ENCODE measurements at regions not wholly inside any gene's neighbourhood (a gene's known extent, or its start where the extent isn't known, plus 50 kb on each side); places are given as distances from the start of the nearest gene placed in this dataset.

DNA sequence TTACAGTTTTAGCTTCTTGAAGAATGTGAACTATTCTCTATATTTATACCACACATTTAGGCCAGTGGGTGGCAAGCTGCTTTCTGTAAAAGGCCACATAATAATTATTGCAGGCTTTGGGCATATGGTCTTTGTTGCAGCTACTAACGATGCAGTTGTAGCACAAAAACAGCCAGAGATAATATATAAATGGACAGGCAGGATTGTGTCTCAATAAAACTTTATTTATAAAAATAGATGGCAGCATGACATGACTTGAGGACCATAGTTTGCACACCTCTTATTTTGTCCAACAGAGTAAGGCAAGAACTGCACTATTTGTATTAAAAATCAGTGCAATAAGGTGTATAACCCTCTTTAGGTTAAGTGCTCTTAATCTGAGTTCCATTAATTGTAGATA lies 415.0 kb downstream of the ANXA1 start:
- no peak for DNase-seq

- DNase-seq = no peak
Observed at GRCh38 chr9:73573235-73573634, 421.6 kb downstream of the ANXA1 start.

DNA sequence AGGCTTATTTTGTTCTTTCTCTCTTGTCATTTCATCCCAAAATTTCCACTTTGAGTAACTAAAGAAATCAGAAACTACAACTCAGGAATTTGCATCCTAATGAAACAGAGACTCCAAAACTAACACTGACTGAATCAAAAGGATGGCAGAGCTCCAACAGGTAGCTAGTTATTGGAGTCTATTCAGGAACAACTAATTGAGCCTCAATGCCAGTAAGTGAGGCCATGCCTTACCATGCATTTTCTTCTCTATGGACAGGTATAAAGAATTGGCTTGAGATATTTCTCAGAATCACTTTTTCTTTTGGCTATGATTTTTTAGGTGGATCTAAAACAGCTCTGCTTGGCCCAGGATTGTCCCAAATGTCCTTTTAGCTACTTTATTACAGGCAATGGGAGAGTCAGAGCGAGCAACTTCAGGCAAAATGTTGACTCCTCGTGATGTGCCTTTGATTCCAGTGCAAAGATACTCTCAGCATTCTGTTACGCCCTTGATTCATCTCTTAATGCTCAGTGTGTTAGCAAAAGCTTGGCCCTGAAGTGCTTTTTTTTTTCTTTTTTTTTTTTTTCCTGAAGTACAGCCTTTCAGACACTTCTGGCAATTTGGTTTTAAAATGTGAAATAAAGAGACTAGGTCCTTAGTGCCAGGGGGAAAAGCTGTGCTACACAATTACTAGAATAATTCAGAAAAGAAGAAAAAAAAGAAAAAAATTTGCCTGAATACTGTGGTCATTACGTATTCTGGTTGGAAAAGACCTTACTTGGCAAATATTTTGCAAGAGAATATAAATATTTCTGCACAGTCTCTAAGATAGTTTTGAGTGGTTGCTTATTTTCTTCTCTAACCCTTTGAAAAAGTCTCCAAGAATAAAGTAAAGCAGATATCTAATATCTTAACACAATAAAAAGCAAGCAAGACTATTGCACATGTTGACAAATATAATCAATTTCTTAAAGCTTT lies 423.7 kb downstream of the ANXA1 start:
- no peak for DNase-seq

DNA sequence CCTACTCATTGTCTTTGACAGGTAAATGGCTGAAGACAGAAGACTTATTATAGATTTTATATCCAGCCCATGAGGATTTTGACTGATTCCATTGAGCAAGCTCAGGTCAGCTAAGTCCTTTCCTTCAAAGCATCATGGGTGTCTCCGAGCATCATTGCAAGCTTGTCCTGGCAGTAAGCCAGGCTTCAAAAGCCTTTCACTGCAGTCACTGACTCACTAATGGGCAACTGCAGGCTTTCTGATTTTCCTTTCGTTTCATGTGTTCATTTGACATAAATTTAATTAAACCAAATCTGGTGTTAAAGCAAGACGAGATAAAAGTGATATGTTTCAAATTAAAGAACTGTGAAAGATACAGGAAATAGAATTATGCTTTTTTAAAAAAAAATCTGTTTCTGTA lies 426.2 kb downstream of the ANXA1 start:
- no peak for DNase-seq

DNA sequence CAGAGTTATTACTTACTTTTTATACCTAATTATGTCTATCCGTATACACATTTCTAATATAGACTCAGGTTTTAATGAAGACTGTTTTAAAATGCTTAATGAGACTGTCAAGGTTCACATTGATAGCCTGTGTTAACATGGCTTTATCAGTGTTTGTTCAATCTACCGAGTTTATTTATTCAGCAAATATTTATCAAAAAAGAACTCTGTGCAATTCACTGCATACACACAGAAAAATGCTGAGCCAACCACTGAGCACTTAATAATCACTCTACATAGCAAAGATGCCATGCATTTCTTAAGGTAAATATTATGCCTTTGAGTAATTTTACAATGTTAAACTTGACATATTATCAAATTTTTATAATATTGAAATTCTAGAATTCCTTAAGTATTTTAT lies 428.2 kb downstream of the ANXA1 start:
- DNase-seq = no peak

DNA sequence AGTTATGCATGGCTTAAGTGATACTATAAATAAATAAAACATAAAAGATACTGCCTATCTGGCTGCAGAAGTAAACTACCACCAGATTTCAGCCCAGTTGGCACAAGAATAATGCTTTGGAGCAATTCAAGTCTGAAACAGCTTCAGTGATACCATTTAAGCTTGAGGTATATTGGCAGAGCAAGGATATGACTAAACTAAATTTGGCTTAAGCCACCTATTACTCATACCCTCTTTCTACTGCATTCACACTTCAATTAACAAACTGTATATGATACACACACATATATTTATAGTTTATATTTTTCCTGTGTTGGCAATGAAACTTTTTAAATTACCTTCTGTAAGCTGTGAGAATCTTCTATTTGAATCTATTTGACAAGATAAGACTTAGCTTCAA lies 431.9 kb downstream of the ANXA1 start:
- no peak for DNase-seq

DNA sequence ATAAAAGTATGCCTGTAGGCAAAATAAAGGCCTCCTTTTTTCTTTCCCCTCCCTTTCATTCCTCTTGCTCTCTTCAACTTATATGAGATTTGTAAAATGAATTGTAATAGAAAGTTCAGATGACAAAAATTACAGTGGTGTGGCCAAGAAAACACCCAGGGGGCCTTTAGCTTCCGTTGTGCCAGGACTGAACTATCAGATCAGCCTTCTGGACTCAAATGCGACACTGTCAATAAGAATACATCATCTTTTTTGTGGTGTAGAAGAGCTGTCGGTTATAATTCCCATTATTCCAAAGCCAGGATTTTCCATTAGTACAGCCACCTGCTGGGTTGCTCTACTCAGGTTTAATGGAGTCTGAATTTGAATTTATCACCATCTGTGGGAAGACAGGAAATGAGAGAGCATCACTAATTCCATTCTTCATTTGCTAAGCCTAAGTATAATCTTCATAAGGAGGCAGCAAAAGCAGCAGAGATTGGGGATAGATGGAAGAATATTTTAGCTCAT lies 443.4 kb downstream of the ANXA1 start:
- no peak for DNase-seq

DNA sequence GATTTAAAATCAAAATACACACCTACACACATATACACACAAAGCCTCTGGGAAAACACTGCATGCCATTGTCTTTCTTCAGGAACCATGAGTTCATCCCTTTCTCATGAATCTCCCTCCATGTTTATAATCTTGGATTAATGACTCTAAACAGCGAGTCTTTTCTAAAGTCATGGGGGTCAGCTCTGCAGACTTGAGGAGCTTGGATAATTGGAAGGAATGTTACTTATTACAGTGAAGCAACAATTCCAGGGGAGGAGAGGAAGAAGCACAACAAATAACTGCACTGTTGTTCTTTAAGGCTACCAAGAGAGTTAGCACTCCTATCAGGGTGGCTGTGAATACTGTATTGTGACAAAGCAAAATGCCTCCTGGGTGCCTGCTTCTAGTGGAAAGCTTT lies 444.7 kb downstream of the ANXA1 start:
- DNase-seq = no peak

- no peak for DNase-seq
Observed at GRCh38 chr9:73597039-73597438, 445.4 kb downstream of the ANXA1 start.

- DNase-seq = no peak
Observed at GRCh38 chr9:73597771-73598170, 446.1 kb downstream of the ANXA1 start.

DNA sequence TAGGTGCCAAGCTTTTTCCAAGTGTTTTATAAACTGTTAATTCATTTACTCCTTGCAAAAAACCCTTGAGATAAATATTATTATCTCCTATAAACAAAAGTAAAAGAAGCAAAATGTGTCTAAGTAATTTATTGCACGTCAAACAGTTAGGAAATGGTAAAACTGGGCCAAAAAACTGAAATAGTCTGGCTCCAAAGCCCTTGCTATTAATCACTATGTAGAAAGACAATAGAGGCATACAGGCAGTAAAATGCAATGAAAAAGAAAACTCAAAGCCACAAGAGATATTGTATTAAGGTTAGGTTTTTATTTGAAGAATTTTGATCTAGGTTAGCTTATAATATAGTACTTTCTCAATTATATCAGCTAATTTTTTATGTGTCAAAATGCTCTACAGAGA lies 457.7 kb downstream of the ANXA1 start:
- no peak for DNase-seq

DNA sequence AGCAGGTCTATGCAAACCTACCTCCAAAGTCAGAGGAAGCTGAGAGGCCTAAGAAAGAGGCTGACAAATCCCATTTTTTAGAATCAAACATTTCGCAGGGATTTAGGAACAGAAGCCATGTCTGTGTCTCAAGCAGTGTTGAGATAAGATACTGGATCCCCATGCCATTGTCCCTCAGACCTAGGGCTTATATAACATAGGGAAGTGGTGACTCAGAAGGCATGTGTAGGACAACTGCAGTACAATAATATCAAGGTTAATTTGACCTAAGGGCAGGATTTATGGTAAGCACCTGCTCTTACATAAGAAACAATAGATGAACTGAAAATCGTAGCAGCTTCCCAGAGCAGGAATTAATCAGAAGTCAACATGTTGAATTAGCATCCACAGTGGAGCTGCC lies 459.4 kb downstream of the ANXA1 start:
- DNase-seq = no peak

- no peak for DNase-seq
Observed at GRCh38 chr9:73613092-73613701, 461.5 kb downstream of the ANXA1 start.

DNA sequence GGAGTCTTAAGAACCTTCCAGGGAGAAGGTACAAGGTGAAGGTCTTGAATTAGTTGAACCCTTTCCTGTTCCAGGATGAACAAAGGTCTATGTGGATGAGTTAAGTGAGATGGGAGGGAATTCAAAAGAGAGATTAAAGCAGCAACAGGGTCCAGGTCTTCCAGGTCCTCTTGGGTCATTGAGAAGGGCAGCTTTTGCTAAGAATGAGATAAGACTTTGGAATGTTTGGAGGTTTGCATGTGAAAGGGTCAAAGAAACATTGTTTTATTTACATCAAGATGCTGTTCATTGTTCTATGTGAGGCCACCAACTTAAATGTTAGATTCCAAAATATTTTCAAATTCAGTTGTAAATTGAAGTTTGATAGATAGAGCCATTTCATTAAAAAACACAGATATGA lies 463.9 kb downstream of the ANXA1 start:
- DNase-seq = no peak

DNA sequence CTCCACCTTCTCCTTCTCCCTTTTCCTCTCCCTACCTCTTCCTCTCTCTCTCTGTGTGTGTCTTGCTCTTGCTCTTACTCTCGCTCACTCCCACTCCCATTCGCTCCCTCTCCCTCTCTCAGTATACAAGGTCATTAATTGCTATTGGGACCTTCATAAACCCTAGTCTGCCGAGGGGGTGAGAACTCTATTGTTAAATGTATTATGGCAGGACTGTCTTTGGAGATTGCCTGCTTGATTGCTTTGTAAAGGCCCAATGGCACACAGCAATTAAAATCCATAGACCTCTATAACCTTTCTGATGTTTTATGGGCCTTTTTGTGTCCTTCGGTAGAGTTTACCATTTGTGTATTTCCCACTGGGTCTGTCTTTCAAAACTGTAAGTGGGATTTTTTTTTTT lies 465.9 kb downstream of the ANXA1 start:
- no peak for DNase-seq

GRCh38 chr9:73640971-73641370 lies 489.3 kb downstream of the ANXA1 start:
- DNase-seq = no peak

DNA sequence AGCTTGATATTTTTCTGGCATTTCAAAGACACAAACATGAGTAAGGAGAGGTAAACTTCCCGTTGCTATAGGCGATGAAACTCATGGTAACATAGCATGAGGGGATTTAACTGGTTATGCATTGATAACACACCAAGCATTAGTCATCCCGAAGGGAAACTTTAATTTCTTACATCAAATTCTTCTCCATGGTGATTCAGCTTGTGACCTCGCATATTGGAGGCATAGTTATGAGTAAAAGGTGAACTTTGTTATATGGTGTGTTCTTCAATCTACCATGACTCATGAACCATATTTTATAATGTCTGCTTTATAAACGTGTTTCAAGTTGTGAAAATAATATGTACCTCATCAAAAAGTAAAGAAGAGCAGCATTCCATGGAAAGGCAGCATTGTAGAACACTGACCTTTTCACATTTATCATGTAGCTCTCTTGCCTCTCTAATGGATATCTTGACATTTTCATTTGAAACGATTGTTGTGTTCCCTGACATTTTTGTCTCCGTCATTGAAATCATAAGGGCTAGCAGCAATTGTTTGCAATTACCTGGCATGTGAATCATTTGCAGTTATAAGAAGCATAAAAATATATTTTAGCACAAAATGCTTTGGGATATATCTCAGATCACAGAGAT lies 491.8 kb downstream of the ANXA1 start:
- no peak for DNase-seq

- DNase-seq = no peak
Observed at GRCh38 chr9:73647560-73647959, 495.9 kb downstream of the ANXA1 start.

DNA sequence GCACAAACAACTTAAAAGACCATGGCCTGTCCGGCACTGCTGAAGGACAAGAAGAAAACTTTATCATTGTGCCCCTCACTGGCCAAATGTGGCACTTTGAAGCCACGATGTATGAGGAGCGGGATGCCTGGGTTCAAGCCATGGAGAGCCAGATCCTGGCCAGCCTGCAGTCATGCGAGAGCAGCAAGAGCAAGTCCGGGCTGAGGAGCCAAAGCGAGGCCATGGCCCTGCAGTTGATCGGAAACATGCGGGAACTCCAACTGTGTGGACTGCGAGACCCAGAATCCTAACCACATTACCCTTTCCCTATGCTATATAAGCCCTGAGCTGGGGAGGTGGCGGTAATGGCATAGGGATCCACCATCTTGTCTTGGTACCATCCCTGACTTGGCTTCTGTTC lies 497.9 kb downstream of the ANXA1 start:
- no peak for DNase-seq

DNA sequence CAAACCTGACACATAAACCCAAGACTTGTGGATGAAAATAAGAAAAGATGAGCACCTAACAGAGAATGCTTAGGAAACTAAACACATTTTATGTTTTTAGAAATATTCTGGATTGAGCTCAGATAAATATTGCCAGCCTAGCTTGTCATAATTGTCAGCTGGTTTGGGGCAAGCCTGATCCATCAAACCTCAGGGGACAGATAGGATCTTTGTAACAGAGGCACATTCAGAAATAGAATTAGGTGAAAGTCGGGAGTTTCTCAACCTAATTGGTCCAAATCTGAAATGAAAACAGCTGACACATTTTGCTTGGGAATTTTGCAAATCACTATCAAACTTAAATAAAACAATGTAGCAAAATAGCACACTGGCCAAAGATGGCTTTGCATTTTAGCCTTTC lies 503.7 kb downstream of the ANXA1 start:
- no peak for DNase-seq

GRCh38 chr9:73655831-73656230 lies 504.2 kb downstream of the ANXA1 start:
- DNase-seq = no peak

DNA sequence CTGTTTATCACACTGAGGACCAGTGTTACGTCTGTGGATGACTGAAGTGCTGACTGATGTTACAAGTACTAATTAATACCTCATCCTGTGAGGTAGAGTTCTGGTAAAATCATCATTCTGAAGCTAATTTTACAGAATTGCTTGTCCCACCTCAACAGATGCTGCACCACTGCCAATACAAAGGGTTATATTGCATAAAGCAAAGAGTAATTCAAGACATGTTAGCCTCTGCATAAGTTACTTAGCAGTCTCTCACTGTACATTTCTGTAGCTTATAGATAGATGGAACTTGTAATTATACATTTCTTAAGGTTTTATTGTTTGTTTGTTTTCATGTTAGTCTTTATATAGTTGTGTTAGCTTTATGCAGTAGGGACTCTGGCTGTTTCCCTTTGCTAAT lies 513.6 kb downstream of the ANXA1 start:
- no peak for DNase-seq

DNA sequence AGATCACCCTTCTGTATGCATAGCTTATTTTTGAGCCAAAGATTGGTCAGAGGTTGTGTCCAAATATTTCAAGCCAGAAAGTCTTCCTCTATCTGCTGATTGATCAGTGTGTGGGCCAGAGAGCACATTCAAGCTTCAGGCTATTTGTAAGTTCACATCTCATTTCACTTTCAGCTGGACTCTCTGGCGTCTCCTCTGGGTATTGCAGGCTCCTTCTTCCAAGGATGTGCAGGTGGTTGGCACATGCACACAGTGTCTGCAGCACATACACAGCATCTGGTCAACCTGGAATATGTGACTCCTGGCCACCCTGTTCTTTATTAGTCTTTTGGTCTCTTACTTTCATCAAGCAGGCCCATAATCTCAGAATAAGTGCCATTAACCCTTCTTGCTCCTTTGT lies 516.1 kb downstream of the ANXA1 start:
- DNase-seq = peak; percentile 59

DNA sequence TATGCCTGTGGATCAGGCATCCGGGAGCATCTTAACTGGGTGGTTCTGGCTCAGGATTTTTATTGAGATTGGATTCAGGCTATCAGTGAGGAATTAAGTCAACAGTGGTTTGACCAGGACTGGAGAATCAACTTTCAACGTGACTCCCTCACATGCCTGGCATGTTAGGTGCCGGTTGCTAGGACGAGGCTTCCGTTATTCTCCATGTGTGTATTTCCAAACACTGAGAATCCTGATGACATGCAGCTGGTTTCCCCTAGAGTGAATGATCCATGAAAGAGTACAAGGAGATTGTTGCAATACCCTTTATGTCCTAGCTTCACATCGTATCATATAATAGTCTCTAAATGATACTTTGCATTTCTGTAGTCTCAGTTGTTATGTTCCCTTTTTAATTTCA lies 529.2 kb downstream of the ANXA1 start:
- no peak for DNase-seq

All from islet precursor cell (in vitro differentiated cells).